ENCODE measurements at regions not wholly inside any gene's neighbourhood (a gene's known extent, or its start where the extent isn't known, plus 50 kb on each side); places are given as distances from the start of the nearest gene placed in this dataset.

DNA sequence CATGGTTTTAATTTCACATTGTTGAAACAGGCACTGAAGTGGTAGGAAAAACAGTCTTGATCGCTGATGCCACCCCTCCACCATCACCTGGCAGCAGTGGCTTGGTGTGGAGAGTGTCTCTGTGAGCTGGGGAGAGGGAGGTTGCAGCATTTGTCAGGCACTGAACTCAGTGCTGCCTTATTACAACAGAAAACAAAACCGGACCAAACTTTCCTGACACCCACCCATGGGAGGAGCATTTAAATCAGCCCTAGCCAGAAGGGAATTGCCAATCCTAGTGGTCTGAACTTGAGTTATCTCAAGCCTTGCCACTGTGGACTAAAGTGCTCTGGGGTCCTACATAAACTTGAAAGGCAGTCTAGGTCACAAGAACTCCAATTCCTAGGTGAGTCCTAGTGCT lies 103.0 kb upstream of the LGALSL start (continued):
- TF ChIP-seq USF2 (IDR thresholded peaks at IDR 0.05; ENCODE audit: low read length) (no peak), CEBPB (IDR thresholded peaks at IDR 0.05; ENCODE audit: low read depth, low read length) (no peak), CHD1 (IDR thresholded peaks at IDR 0.05; ENCODE audit: low read depth, low read length) (no peak), SAP30 (IDR thresholded peaks at IDR 0.05; ENCODE audit: insufficient read depth, insufficient replicate concordance, low read length) (no peak)

All from H1 (cell line).